SK-N-SH (cell line): ENCODE measurements at regions not wholly inside any gene's neighbourhood (a gene's known extent, or its start where the extent isn't known, plus 50 kb on each side); places are given as distances from the start of the nearest gene placed in this dataset.

Experiments
- CTCF ChIA-PET: fragments of 300-600, 350-600 bp; formaldehyde crosslinking; extraction: SDS; loops from one replicate; lab custom pipeline; 2021; lab: Yijun Ruan, JAX
- POLR2A ChIA-PET: fragments of 350-600 bp; sonication (Branson Sonifier 250); formaldehyde crosslinking; extraction: SDS; loops from one replicate; lab custom pipeline; 2020; ENCODE audit warnings: antibody characterized with exemption, inconsistent platforms; lab: Yijun Ruan, JAX
- DNase-seq: peaks from one replicate; pipeline ENCODE4 v3.0.0; 2012
- H2AFZ ChIP-seq: fragments of 200-600 bp; sonication (generic); 2 replicates; pipeline ENCODE4 v1.8.1; 2016; ENCODE audit warnings: antibody characterized with exemption, mild to moderate bottlenecking, low read depth
- H3F3A ChIP-seq: fragments of 200-600 bp; sonication (generic); replicated peaks from 2 replicates; pipeline ENCODE3; 2016; ENCODE audit warnings: antibody characterized with exemption, mild to moderate bottlenecking; ENCODE audit not compliant: insufficient read depth
- H3K27ac ChIP-seq, 2 experiments: fragments of 200-500 bp in 1 of 2; fragments of 200-600 bp in 1 of 2; sonication (Bioruptor generic) in 1 of 2; sonication (generic), shearing (Covaris generic) in 1 of 2; 2 replicates each; pipeline versions ENCODE4 v1.5.1 to v1.6.1; 2014 to 2016; ENCODE audit warnings: low read depth in 2 of 2, inconsistent platforms in 1 of 2, low read length in 1 of 2, mild to moderate bottlenecking in 1 of 2, mixed read lengths in 1 of 2
- H3K27me3 ChIP-seq: fragments of 200-600 bp; sonication (generic), shearing (Covaris generic); 2 replicates; pipeline ENCODE4 v1.6.1; 2016; ENCODE audit warnings: mixed run types; ENCODE audit not compliant: insufficient read depth
- H3K36me3 ChIP-seq, 2 experiments: fragments of 200-500 bp in 1 of 2; fragments of 200-600 bp in 1 of 2; sonication (Bioruptor generic) in 1 of 2; sonication (generic) in 1 of 2; replicated peaks in 1 of 2; 2 replicates each; pipeline versions ENCODE3 to v1.5.1; 2014 to 2016; ENCODE audit warnings: low read length in 1 of 2, mild to moderate bottlenecking in 1 of 2; ENCODE audit not compliant: insufficient read depth in 2 of 2, control insufficient read depth in 1 of 2
- H3K4me1 ChIP-seq, 2 experiments: fragments of 200-500 bp in 1 of 2; fragments of 200-600 bp in 1 of 2; sonication (Bioruptor generic) in 1 of 2; sonication (generic), shearing (Covaris generic) in 1 of 2; 2 replicates each; pipeline versions ENCODE4 v1.5.1 to v1.6.1; 2014 to 2016; ENCODE audit warnings: low read depth in 1 of 2, low read length in 1 of 2, mixed run types in 1 of 2; ENCODE audit not compliant: insufficient read depth in 2 of 2, control insufficient read depth in 1 of 2
- H3K4me2 ChIP-seq: fragments of 200-600 bp; sonication (generic), shearing (Covaris generic); 2 replicates; pipeline ENCODE4 v1.6.1; 2017; ENCODE audit warnings: mixed run types
- H3K4me3 ChIP-seq, 2 experiments: fragments of 200-500 bp in 1 of 2; fragments of 200-600 bp in 1 of 2; sonication (Bioruptor generic) in 1 of 2; sonication (generic), shearing (Covaris generic) in 1 of 2; 2 replicates each; pipeline versions ENCODE4 v1.5.1 to v1.8.1; 2014 to 2016; ENCODE audit warnings: low read depth in 2 of 2, inconsistent platforms in 1 of 2, low read length in 1 of 2, mild to moderate bottlenecking in 1 of 2, mixed read lengths in 1 of 2, moderate library complexity in 1 of 2
- H3K79me2 ChIP-seq: fragments of 200-600 bp; sonication (generic); 2 replicates; pipeline ENCODE4 v1.8.1; 2017; ENCODE audit warnings: mild to moderate bottlenecking; ENCODE audit not compliant: insufficient read depth
- H3K9ac ChIP-seq: fragments of 200-600 bp; sonication (generic); 2 replicates; pipeline ENCODE4 v1.6.1; 2017; ENCODE audit warnings: mixed run types
- H3K9me2 ChIP-seq: fragments of 200-600 bp; sonication (generic); 2 replicates; pipeline ENCODE4 v1.6.1; 2017; ENCODE audit warnings: mixed run types
- H3K9me3 ChIP-seq: fragments of 200-600 bp; sonication (generic); 2 replicates; pipeline ENCODE4 v1.6.1; 2017; ENCODE audit warnings: mixed run types, mild to moderate bottlenecking, moderate library complexity
- H4K20me1 ChIP-seq: fragments of 200-600 bp; sonication (generic); 2 replicates; pipeline ENCODE4 v1.6.1; 2017; ENCODE audit warnings: mild to moderate bottlenecking, mixed run types; ENCODE audit not compliant: insufficient read depth
- FOXJ3 ChIP-seq: sonication (generic); formaldehyde crosslinking; IDR thresholded peaks from 2 replicates; pipeline ENCODE4 v1.5.1; 2020; ENCODE audit warnings: mild to moderate bottlenecking, missing genetic modification reagents
- FOXM1 ChIP-seq: IDR thresholded peaks from 2 replicates; pipeline ENCODE4 v1.4.0; 2012; ENCODE audit warnings: low read depth, mild to moderate bottlenecking
- GABPA ChIP-seq: IDR thresholded peaks from 2 replicates; pipeline ENCODE4 v1.4.0; 2012; ENCODE audit warnings: low read depth, mild to moderate bottlenecking
- MEF2A ChIP-seq: IDR thresholded peaks from 2 replicates; pipeline ENCODE4 v1.4.0; 2012; ENCODE audit warnings: low read depth, borderline replicate concordance
- TAF1 ChIP-seq: IDR thresholded peaks from 2 replicates; pipeline ENCODE4 v1.6.1; 2012; ENCODE audit warnings: low read depth, mild to moderate bottlenecking, low read length, moderate library complexity, borderline replicate concordance
- TCF12 ChIP-seq: IDR thresholded peaks from 2 replicates; pipeline ENCODE4 v1.4.0; 2012
- WGBS: methylation state at CpG from one replicate; pipeline ENCODE4 v1.1.6; 2017; ENCODE audit warnings: low lambda C conversion rate; 5-methylcytosine and 5-hydroxymethylcytosine counted together
- TF ChIP-seq, protein P1 (sequence below): IDR thresholded peaks from 2 replicates; pipeline ENCODE4 v1.4.0; 2012; ENCODE audit warnings: low read depth, borderline replicate concordance
- TF ChIP-seq, protein P2 (sequence below): fragments of 150-350 bp; IDR thresholded peaks from 2 replicates; pipeline ENCODE4 v1.6.1; 2017; ENCODE audit warnings: antibody characterized with exemption, low read length, low read depth, borderline replicate concordance
- TF ChIP-seq, protein P3 (sequence below): IDR thresholded peaks from 2 replicates; pipeline ENCODE4 v1.4.0; 2012; ENCODE audit warnings: low read depth

DNA sequence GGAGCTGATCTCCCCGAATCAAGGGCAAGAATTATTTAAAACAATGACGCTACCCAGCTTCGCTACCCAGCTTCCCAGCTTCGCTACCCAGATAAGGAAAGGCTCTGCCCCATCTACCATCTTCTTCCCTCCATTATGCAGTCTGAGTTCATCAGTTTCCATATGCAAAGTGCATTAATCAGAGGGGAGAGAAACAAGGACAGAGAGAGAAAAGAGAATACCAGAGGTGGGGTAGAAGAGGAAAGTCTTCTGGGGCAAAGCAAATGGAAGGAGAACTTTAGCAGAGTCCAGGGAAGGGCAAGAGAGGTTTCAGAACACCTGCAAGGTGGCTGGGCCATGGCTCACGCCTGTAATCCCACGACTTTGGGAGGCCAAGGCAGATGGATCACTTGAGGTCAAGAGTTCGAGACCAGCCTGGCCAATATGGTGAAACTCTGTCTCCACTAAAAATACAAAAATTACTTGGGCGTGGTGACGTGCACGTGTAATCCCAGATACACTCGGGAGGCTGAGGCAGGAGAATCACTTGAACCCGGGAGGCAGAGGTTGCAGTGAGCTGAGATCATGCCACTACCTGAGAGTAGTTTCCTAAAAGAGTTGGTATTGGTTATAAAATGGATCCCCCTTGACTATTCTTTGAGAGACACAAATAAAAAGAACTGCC is 70.4 kb upstream of the SPATA12 start:
- Histone ChIP-seq H3K79me2 (no peaks in the 10 kb centered on the region), H3K27ac (no peak overlapping the region), H3K27me3 (no peaks in the 10 kb centered on the region), H3K9ac (no peak overlapping the region), H3K36me3 (no peaks in the 10 kb centered on the region), H3K4me2 (no peak overlapping the region), H3K4me1 (peaks cover 4 to 20% of the 10 kb centered on the region in 2 experiments; a peak in 2 of 4 replicates), H3K9me2 (no peaks in the 10 kb centered on the region), H3K9me3 (no peaks in the 10 kb centered on the region), H4K20me1 (no peaks in the 10 kb centered on the region), H3F3A (no peaks in the 10 kb centered on the region), H2AFZ (no peak overlapping the region), H3K4me3 (no peak overlapping the region)
- WGBS = 78% methylated on average over 12 of the region's 12 CpGs
- CTCF ChIA-PET = interaction anchor here (0.8 to 9.2 kb wide), 22 partner anchors 8 to 653 kb away, joined by 3 to 199 read pairs (median 8); partner anchors contain the start of gene ARHGEF3
- TF ChIP-seq FOXM1 (no peak), FOXJ3 (CRISPR knock-in tag) (no peak)
- TF ChIP-seq, protein P1, sequence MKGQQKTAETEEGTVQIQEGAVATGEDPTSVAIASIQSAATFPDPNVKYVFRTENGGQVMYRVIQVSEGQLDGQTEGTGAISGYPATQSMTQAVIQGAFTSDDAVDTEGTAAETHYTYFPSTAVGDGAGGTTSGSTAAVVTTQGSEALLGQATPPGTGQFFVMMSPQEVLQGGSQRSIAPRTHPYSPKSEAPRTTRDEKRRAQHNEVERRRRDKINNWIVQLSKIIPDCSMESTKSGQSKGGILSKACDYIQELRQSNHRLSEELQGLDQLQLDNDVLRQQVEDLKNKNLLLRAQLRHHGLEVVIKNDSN = no peak
- DNase-seq = no peak
- POLR2A ChIA-PET = no interaction called here

DNA sequence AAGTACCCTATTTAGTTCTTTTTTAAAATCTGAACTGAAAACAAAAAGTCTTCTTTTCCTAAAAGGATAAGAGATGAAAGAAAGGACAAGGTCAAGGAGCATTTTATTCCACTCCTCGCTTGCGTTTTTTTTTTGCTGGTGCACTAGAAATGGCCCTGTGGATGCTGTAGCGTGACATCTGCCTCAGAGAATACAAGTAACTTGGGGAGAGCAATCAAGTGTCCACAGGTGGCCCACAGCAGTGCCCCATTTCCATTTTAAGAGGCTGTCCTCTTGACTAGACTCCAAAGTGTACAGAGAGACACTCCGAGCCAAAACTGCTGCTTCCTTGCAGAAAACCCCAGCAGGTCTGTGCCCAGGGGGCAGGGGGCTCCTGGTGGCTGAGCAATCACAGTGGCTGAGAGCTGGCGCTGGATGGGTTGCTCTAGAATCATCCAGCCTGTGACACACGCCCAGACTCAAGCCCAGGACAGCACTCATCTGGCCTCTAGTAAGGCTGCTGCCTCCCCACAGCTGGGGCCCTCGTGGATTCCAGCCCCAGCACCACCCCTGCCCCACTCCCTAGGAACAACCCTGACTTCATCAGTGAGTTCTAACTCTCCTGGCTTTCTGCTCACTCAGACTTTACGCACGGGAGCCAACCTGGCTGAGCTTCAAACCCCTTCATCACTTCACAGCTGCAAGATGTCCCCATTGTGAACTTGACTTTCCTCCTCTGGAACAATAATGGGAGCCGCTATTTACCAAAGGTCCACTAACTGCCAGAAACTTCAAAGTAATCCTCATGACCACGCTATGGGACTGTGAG is 71.1 kb upstream of the SPATA12 start:
- no peaks in the 10 kb centered on the region for H3K36me3 ChIP-seq
- 69% methylated on average over 8 of the region's 11 CpGs for WGBS
- ChIA-PET CTCF (interaction anchor here (0.6 to 9.2 kb wide), 90 partner anchors 8 to 652 kb away, joined by 3 to 199 read pairs (median 6); partner anchors contain the start of genes APPL1 and ARHGEF3), POLR2A (no interaction called here)
- no peaks in the 10 kb centered on the region for H4K20me1 ChIP-seq
- no peak overlapping the region for H3K4me2 ChIP-seq
- H3K27me3 ChIP-seq = no peaks in the 10 kb centered on the region
- H3K4me3 ChIP-seq = no peak overlapping the region; a peak in 1 of 4 replicates
- no peaks in the 10 kb centered on the region for H3K9me2 ChIP-seq
- H3K79me2 ChIP-seq = no peaks in the 10 kb centered on the region
- no peak overlapping the region for H3K9ac ChIP-seq
- no peak overlapping the region for H3K27ac ChIP-seq
- no peaks in the 10 kb centered on the region for H3F3A ChIP-seq
- no peak for DNase-seq
- H2AFZ ChIP-seq = no peak overlapping the region
- TF ChIP-seq, protein P2, sequence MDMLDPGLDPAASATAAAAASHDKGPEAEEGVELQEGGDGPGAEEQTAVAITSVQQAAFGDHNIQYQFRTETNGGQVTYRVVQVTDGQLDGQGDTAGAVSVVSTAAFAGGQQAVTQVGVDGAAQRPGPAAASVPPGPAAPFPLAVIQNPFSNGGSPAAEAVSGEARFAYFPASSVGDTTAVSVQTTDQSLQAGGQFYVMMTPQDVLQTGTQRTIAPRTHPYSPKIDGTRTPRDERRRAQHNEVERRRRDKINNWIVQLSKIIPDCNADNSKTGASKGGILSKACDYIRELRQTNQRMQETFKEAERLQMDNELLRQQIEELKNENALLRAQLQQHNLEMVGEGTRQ = no peak
- TF ChIP-seq, protein P3, sequence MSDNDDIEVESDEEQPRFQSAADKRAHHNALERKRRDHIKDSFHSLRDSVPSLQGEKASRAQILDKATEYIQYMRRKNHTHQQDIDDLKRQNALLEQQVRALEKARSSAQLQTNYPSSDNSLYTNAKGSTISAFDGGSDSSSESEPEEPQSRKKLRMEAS = no peak
- TF ChIP-seq MEF2A (no peak), TCF12 (no peak), FOXJ3 (CRISPR knock-in tag) (no peak), TAF1 (no peak), GABPA (no peak)
- H3K9me3 ChIP-seq = no peaks in the 10 kb centered on the region
- H3K4me1 ChIP-seq = peaks cover 4 to 20% of the 10 kb centered on the region in 2 experiments; a peak in 2 of 4 replicates
